Raji (cell line): ENCODE measurements at regions not wholly inside any gene's neighbourhood (a gene's known extent, or its start where the extent isn't known, plus 50 kb on each side); places are given as distances from the start of the nearest gene placed in this dataset.

Experiments
- POLR2A ChIP-seq: IDR thresholded peaks from 2 replicates; pipeline ENCODE4 v1.6.1; 2011; ENCODE audit warnings: low read depth, low read length, control low read depth; ENCODE audit not compliant: insufficient read depth

GRCh38 chr12:93153321-93153720 is 224.2 kb upstream of the EEA1 start:
- TF ChIP-seq POLR2A = no peak

- TF ChIP-seq POLR2A = no peak
Observed at GRCh38 chr12:93154096-93154728, 223.5 kb upstream of the NUDT4 start.

- no peak for TF ChIP-seq POLR2A
Observed at GRCh38 chr12:93154753-93155480, 222.8 kb upstream of the NUDT4 start.

GRCh38 chr12:93156086-93156716 is 221.5 kb upstream of the NUDT4 start:
- no peak for TF ChIP-seq POLR2A

GRCh38 chr12:93157279-93157678 is 220.4 kb upstream of the NUDT4 start:
- TF ChIP-seq POLR2A = no peak

GRCh38 chr12:93158065-93158843 is 219.5 kb upstream of the NUDT4 start:
- TF ChIP-seq POLR2A = no peak

GRCh38 chr12:93163260-93164036 is 214.3 kb upstream of the NUDT4 start:
- no peak for TF ChIP-seq POLR2A

GRCh38 chr12:93164103-93164880 is 213.4 kb upstream of the NUDT4 start:
- no peak for TF ChIP-seq POLR2A

- TF ChIP-seq POLR2A = no peak
Observed at GRCh38 chr12:93165384-93165932, 212.3 kb upstream of the NUDT4 start.

- 0 out of 2 replicates have a peak, but pooled peaks have one; percentile 21 for TF ChIP-seq POLR2A
Observed at GRCh38 chr12:93166541-93167307, 211.0 kb upstream of the NUDT4 start.

GRCh38 chr12:93167331-93167730 is 210.4 kb upstream of the NUDT4 start:
- TF ChIP-seq POLR2A = 0 out of 2 replicates have a peak, but pooled peaks have one; percentile 8

- no peak for TF ChIP-seq POLR2A
Observed at GRCh38 chr12:93167841-93168492, 209.8 kb upstream of the NUDT4 start.
